ENCODE measurements at regions not wholly inside any gene's neighbourhood (a gene's known extent, or its start where the extent isn't known, plus 50 kb on each side); places are given as distances from the start of the nearest gene placed in this dataset.

DNA sequence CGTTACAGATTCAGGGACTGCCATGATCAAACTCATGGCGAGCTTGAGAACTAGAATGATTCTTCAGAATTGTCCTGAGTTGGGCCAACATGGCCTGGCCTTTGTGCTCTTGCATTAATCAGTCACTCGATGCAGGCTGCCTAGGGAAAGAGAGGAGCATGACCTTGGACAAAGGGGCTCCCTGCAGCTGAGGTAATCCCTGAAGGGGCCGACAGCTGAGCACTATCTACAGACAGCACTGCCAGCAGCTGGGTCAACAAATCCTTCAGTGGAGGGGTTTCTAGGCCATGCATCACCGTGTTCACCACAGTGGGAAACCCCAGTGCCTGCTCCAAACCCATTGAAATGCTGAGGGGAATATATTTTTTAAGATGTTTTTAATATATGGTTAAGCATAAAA, 159.5 kb upstream of the POU2AF2 start:
- 81% methylated on average over 5 of the region's 5 CpGs for WGBS
- TF ChIP-seq POLR2A (IDR thresholded peaks at IDR 0.05) (no peak), EP300 (IDR thresholded peaks at IDR 0.05) (no peak), POLR2AphosphoS5 (IDR thresholded peaks at IDR 0.05) (no peak)
- TF ChIP-seq, protein P1, sequence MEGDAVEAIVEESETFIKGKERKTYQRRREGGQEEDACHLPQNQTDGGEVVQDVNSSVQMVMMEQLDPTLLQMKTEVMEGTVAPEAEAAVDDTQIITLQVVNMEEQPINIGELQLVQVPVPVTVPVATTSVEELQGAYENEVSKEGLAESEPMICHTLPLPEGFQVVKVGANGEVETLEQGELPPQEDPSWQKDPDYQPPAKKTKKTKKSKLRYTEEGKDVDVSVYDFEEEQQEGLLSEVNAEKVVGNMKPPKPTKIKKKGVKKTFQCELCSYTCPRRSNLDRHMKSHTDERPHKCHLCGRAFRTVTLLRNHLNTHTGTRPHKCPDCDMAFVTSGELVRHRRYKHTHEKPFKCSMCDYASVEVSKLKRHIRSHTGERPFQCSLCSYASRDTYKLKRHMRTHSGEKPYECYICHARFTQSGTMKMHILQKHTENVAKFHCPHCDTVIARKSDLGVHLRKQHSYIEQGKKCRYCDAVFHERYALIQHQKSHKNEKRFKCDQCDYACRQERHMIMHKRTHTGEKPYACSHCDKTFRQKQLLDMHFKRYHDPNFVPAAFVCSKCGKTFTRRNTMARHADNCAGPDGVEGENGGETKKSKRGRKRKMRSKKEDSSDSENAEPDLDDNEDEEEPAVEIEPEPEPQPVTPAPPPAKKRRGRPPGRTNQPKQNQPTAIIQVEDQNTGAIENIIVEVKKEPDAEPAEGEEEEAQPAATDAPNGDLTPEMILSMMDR (IDR thresholded peaks at IDR 0.05), result no peak
- no peak for DNase-seq (ENCODE audit: low spot score in 2 of 2)
- Histone ChIP-seq H3K9me3 (no peaks in the 10 kb centered on the region), H3K4me3 (no peak overlapping the region), H3K27me3 (no peaks in the 10 kb centered on the region), H3K36me3 (no peaks in the 10 kb centered on the region), H3K27ac (no peak overlapping the region), H3K4me1 (peaks cover 2% of the 10 kb centered on the region)

DNA sequence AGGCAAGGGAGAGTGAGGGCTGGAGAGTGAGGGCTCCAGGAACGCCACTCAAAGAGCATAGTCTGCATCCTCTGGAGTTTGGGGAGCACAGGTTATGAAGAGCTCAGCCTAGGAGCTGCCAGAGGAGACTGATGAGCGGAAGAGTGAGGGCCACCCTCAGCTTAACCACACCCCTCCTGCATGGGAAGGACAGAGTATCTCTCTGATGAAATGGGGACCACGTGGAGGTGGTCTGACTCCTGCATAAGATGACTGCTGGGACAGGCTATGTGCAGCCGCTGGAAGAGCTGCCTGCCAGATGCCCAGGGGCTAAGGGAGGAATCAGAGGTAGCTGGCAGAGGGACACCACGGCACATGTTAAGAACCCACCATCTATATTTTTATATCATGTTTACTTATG, 162.9 kb upstream of the POU2AF2 start:
- H3K9me3 ChIP-seq, result no peaks in the 10 kb centered on the region
- no peaks in the 10 kb centered on the region for H3K36me3 ChIP-seq
- H3K27me3 ChIP-seq, result no peaks in the 10 kb centered on the region
- DNase-seq (ENCODE audit: low spot score in 2 of 2), result no peak
- no peak for TF ChIP-seq POLR2A (IDR thresholded peaks at IDR 0.05)
- no peak for TF ChIP-seq EP300 (IDR thresholded peaks at IDR 0.05)
- TF ChIP-seq POLR2AphosphoS5 (IDR thresholded peaks at IDR 0.05), result no peak
- TF ChIP-seq, protein P1 (IDR thresholded peaks at IDR 0.05), result no peak
- peaks cover 11% of the 10 kb centered on the region for H3K4me1 ChIP-seq
- no peak overlapping the region for H3K27ac ChIP-seq
- 59% methylated on average over 5 of the region's 5 CpGs for WGBS
- no peak overlapping the region for H3K4me3 ChIP-seq

DNA sequence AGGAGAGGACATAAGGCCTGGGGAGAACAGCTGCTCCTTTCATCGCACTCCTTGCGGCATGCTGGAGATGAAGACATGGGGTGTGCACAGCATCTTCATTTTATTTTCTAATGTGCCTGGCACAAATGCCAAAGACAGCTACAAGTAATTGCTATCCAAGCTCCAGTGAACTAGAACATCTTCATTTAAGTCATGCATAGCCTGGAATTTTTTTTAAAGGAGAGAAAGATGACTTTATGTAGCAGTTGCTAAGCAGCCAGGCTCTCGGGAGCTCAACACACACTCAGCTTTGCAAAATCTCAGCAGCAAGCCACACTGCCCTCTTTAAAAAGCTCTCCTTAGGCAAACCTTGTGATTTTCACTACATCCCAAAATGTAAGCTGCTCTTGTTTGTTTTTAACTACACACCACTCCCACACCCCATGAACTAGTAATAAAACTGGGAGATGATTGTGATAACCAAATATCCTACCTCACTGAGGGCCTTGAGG, 164.5 kb upstream of the POU2AF2 start:
- Histone ChIP-seq H3K27me3 (no peaks in the 10 kb centered on the region), H3K4me1 (peaks cover 12% of the 10 kb centered on the region), H3K9me3 (no peaks in the 10 kb centered on the region), H3K27ac (no peak overlapping the region), H3K4me3 (no peak overlapping the region), H3K36me3 (no peaks in the 10 kb centered on the region)
- WGBS, result 43% methylated on average over 3 of the region's 3 CpGs
- TF ChIP-seq POLR2A (IDR thresholded peaks at IDR 0.05), result no peak
- no peak for TF ChIP-seq EP300 (IDR thresholded peaks at IDR 0.05)
- TF ChIP-seq, protein P1 (IDR thresholded peaks at IDR 0.05), result no peak
- TF ChIP-seq POLR2AphosphoS5 (IDR thresholded peaks at IDR 0.05), result no peak
- DNase-seq (ENCODE audit: low spot score in 2 of 2), result no peak

DNA sequence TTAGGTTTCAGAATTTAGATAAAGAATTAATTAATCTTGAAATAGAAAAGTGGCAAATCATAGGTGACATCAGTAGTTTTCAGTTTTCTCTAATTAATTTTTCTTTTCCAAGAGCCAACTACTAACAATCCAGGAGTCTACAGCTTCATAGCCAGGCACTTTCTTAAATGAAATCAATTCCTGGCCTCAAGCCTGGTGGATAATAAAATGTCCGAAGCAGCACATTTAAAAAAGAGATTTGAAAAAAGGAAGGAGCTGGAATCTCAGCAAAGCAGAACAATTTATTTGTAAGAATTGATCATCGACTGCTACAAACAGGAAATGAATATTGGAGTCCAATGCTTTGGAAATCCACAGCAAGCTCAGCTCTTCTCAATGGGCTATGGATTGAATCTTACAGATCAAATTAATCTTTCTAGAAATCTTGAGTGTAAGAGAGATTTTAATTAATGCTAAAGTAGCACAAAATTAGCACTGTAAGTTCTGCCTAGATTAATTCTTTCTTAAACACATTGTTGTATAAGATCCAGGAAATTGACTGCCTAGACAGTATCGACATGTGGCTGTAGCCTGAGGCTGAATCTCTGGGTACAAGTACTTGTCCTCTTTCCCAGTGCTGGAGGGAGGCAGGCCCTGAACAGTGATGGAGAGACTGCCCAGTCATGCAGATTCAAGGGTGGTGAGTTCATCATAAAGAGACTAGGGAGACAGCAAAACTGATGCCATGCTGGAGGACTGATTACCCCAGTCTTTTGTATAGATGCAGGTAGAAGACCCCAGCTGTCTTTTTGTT, 167.8 kb upstream of the POU2AF2 start:
- 45% methylated on average over 3 of the region's 3 CpGs for WGBS

DNA sequence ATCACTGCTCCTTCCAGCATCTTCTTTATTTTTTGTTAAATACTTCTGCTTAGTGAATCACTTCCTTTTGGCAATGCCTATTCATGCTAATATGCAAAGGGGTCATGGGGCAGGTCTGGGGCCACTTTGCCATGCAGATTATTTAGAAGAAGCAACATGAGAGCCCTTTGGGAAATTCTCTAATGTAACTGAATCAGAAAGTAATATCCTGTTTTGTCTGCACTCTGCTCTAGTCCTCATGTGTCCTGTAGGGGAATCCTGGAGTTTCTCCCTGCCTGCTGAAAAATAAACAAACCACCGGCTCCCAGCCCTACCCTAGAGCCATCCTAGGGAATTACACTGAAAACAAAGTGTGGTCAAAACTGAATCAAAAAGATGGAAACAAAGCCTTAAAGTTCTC, 176.5 kb upstream of the POU2AF2 start:
- WGBS, result 34% methylated on average over 1 of the region's 1 CpG
- TF ChIP-seq POLR2A (IDR thresholded peaks at IDR 0.05), result no peak

More for the DNA sequence above, 167.8 kb upstream of the POU2AF2 start:
- no peaks in the 10 kb centered on the region for H3K36me3 ChIP-seq
- H3K27me3 ChIP-seq, result no peaks in the 10 kb centered on the region
- H3K4me3 ChIP-seq, result no peak overlapping the region
- no peak for DNase-seq (ENCODE audit: low spot score in 2 of 2)
- no peak overlapping the region for H3K27ac ChIP-seq
- H3K9me3 ChIP-seq, result no peaks in the 10 kb centered on the region
- H3K4me1 ChIP-seq, result peaks cover 12% of the 10 kb centered on the region
- no peak for TF ChIP-seq POLR2A (IDR thresholded peaks at IDR 0.05)
- no peak for TF ChIP-seq EP300 (IDR thresholded peaks at IDR 0.05)

DNA sequence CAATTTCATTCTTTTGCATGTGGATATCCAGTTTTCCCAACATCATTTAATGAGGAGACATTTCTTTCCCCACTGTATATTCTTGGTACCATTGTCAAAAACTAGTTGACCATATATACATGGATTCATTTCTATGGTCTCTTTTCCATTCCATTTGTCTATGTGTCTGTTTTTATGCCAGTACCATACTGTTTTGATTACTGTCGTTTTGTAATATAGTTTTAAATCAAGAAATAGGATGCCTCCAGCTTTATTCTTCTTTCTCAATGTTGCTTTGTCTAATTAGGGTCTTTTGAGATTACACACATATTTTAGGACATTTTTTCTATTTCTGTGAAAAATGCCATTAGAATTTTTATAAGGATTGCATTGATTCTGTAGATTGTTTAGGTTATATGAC, 177.5 kb upstream of the POU2AF2 start:
- DNase-seq (ENCODE audit: low spot score in 2 of 2), result no peak
- Histone ChIP-seq H3K9me3 (no peaks in the 10 kb centered on the region), H3K27ac (no peak overlapping the region), H3K36me3 (no peaks in the 10 kb centered on the region), H3K4me3 (no peak overlapping the region), H3K4me1 (peaks cover 4% of the 10 kb centered on the region), H3K27me3 (no peaks in the 10 kb centered on the region)
- TF ChIP-seq, protein P1 (IDR thresholded peaks at IDR 0.05), result no peak
- WGBS, result 93% methylated on average over 1 of the region's 1 CpG

More for the DNA sequence above, 176.5 kb upstream of the POU2AF2 start:
- no peaks in the 10 kb centered on the region for H3K9me3 ChIP-seq
- DNase-seq (ENCODE audit: low spot score in 2 of 2), result no peak
- H3K4me1 ChIP-seq, result no peaks in the 10 kb centered on the region
- H3K4me3 ChIP-seq, result no peak overlapping the region
- H3K36me3 ChIP-seq, result no peaks in the 10 kb centered on the region
- no peaks in the 10 kb centered on the region for H3K27me3 ChIP-seq
- H3K27ac ChIP-seq, result no peak overlapping the region

Data from suprapubic skin (tissue), 4 donors.